Activated CD4-positive, alpha-beta T cell treated with anti-CD3 and anti-CD28 coated beads, Interleukin-2, amount 50 U/mL, for 24 hours (primary cell): ENCODE measurements at regions not wholly inside any gene's neighbourhood (a gene's known extent, or its start where the extent isn't known, plus 50 kb on each side); places are given as distances from the start of the nearest gene placed in this dataset.

Source experiments
- DNase-seq, 2 donors: peaks; one replicate each; pipeline ENCODE4 v3.0.0-alpha.2; 2020; ENCODE audit warnings: low read depth in 1 of 2, low spot score in 1 of 2

GRCh38 chr6:111984516-111985201, 69.2 kb upstream of the CCN6 start:
- no peak for DNase-seq

DNA sequence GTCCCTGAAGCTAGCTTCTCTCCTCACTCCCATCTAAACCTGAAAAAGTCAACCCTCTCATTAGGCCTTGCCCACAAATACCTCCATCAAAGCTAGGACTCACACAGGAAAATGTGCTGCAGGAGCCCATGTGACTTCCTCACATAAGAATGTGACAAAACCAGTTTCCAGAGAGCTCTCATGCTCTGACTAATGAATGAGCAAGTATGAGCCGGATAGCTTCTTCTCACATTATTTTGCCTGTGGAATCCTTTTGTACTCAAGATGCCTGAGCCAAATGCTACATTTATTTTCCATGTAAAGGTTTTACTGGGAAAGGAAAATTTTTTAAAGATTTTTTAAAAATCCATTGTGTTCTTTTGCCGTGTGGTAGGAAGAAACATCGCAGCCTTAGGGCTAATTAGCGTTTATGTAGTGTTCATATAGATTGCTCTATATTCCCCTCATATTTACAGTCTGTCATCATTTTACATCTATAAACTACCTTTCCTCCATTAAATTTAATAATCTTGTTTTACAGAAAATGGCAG, 68.6 kb upstream of the CCN6 start:
- DNase-seq: peak in 1 of 2 donors; percentile 57

GRCh38 chr6:111986651-111987050, 67.3 kb upstream of the CCN6 start:
- DNase-seq: no peak

DNA sequence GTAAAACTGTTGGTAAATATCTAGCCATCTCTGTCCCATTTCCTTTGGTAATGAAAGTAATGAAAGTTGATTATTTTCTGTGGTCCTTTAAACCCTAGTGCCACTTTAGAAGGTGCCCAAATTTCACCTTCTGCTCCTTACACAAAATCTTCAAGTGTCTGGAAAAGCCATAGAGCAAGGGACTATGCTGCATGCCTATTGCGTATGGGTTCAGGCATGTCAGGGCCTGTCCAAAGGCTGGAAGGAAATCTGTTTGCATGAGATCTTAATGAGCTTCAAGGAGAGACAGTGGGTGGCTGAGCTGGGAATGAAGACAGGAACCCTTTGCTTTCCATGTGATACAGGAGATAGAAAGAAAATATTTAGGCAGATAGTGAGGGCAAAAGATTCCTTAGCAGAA, 66.6 kb upstream of the CCN6 start:
- DNase-seq: no peak

GRCh38 chr6:111988926-111989325, 65.0 kb upstream of the CCN6 start:
- no peak for DNase-seq

- no peak for DNase-seq
Measured at GRCh38 chr6:111989743-111990142, 64.2 kb upstream of the CCN6 start.

DNA sequence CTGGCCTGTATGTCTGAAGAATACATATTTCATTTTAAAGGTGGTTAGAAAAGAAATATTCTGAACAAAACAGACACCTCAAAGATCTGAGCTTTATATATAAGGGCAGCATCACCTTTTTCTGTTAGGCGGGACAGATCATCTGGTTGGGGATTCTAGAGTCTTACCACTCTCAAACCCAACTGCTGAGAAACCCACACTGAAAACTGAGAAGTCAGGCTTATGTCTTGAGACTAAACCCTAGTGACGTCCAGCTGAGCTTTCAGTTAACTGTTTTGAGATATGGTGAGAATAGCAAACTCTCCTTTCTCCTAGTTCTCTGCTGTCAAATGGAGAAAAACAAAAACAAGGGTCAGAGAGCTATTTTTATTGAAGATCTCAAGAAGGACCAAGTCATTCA, 63.7 kb upstream of the CCN6 start:
- no peak for DNase-seq

- DNase-seq: no peak
Measured at GRCh38 chr6:111992851-111993250, 61.1 kb upstream of the CCN6 start.

DNA sequence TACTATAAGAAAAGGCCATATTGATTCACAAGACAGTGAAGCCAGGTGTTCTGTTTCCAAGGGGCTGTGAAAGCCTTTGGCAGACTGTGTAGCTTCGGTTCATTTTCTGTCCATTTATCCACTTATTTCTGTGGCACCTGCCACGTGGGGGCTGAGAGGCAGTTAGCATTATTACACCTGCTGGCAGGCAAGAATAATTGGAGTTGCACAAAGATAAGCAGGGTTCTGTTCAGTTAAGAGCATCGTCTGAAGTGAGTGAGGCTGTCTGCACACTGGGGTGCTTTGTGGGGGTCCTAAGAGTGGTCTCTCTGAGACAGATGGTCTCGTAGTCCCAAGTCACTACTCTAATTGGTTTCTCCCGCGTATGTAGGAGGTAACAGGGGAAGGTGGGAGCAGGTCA, 60.6 kb upstream of the CCN6 start:
- no peak for DNase-seq

DNA sequence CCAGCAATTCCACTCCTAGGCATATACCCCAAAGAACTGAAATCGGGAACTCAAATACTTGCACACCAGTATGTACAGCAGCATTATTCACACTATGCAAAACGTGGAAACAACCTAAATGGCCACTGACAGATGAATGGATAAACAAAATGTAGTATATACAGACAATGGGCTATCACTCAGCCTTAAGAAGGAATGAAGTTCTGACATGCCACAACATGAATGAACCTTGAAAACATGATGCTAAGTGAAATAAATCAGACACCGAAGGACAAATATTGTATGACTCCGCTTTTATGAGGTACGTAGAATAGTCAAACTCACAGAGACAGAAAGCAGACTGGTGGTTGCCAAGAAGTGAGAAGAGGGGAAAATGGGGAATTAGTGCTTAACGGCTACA, 59.1 kb upstream of the CCN6 start:
- DNase-seq: no peak

DNA sequence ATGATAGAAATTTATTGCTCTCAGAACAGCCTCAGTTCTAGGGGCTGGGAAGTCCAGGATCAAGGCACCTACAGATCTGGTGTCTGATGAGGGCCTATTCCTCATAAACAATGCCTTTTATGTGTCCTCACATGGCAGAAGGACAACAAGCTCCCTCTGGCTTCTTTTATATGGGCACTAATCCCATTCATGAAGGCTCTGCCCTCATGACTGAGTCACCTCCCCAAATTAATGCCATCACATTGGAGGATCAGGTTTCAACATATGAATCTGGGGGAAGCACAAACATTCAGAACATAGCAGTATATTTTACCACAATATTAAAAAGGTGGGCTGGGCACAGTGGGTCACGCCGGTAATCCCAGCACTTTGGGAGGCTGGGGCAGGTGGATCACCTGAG, 58.5 kb upstream of the CCN6 start:
- DNase-seq: no peak

DNA sequence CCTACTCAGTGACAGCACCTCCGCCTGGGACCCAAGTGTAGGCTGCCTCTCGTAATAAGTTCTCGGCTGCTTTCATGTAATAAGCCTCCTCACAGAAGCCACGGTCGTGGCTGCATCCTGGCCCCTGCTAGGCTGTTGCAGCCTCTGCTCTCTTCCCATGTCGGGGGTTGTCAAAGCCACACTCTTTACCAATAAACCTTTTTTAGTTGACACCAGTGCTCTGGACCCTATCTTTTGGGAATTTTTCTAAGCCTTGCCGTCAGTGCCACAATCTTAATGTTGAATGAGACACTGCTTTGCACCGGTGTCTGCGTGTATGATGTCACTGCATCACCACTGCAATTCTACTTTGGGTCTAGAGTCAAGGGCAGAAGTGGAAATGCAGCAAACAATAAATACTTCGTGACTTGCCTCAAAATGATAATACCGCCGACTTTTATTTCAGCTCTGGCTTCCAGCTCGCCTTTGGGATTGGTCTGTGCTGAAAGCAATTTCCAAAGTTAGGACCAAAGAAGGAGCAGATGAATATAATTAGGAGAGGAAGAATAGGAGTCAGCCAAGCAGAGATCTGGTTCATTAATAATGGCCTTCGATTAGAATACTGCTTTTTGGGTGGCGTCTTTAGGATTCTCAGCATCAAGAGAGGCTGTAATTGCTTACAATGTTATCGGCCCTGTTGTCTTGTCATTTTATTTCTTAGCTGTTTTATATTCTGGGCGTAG, 57.6 kb upstream of the CCN6 start:
- DNase-seq: no peak

- DNase-seq: peak; percentile 52 to 73
Measured at GRCh38 chr6:111997078-111997852, 56.6 kb upstream of the CCN6 start.

DNA sequence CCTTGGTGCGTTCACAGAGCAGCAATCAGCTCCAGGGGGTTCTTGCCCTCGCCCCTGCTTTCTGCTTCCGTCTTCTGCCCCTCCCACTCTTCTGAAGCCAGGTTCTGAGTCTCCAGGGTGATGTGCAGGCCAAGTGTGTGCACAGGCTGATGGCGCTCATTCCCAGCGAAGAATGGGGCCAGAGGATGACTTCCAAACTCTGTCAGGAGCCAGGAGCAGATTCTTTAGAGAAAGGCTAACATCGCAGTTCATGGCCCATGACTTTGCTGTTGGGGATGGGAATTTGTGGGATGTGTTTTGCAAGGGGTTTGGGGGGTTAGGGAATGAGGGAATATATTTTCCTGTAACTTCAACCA, 56.1 kb upstream of the CCN6 start:
- DNase-seq: no peak

DNA sequence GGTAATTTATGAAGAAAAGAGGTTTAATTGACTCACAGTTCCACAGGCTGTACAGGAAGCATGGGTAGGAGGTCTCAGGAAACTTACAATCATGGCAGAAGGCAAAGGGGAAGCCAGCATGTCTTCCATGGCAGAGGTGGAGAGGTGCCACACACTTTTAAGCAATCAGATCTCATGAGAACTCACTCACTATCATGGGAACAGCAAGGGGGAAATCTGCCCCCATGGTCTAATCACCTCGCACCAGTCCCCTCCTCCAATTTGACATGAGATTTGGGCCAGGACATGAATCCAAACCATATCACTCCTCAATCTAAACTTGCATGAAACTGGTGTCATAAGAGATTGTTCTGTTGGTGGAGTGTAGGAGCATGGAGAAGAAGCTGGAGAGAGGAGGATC, 51.6 kb upstream of the CCN6 start:
- DNase-seq: no peak
